GM12864 (cell line): ENCODE measurements at regions not wholly inside any gene's neighbourhood (a gene's known extent, or its start where the extent isn't known, plus 50 kb on each side); places are given as distances from the start of the nearest gene placed in this dataset.

Experiments
- DNase-seq: peaks from one replicate; pipeline ENCODE4 v3.0.0-alpha.2; 2011; ENCODE audit warnings: low read depth
- H3K4me3 ChIP-seq: 2 replicates; pipeline ENCODE4 v1.5.1; 2011; ENCODE audit warnings: mild to moderate bottlenecking, low read depth, low read length, control low read depth
- TF ChIP-seq, protein P1 (sequence below): IDR thresholded peaks from 2 replicates; pipeline ENCODE4 v1.5.1; 2011; ENCODE audit warnings: low read depth, mild to moderate bottlenecking, moderate library complexity, low read length, control low read depth, inconsistent platforms; ENCODE audit errors: missing control alignments

DNA sequence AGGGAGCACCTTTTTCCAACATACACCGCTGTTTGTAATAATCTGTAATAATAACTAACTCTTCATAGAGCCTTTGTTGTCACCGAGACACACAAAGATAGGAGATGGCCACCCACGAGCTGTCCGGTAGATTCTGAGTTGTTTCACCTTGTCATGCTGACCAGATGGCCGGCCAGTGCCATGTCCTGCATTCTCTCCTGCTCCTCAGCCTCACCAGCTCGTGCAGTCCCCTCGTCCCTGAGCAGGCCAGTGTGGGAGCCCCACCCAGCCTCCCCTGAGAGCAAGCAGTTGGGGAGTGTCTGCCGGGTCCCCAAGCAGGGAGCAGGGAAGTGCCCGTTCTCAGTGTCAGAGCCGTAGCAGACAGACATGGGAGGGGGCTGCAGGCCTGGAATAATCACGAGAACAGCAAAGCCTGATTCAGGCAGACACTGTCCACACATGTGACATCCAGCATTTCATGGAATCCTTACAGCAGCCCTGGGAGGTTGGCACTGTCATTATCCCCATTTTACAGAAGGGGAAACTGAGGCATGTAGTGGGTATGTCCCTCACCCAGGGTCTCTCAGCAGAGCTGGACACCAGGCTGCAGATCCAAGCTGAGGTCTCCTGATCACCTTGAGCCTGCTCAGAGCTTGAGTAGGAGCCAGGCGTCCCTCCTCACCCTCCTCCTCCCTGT, 178.5 kb upstream of the CIBAR2 start:
- TF ChIP-seq, protein P1, sequence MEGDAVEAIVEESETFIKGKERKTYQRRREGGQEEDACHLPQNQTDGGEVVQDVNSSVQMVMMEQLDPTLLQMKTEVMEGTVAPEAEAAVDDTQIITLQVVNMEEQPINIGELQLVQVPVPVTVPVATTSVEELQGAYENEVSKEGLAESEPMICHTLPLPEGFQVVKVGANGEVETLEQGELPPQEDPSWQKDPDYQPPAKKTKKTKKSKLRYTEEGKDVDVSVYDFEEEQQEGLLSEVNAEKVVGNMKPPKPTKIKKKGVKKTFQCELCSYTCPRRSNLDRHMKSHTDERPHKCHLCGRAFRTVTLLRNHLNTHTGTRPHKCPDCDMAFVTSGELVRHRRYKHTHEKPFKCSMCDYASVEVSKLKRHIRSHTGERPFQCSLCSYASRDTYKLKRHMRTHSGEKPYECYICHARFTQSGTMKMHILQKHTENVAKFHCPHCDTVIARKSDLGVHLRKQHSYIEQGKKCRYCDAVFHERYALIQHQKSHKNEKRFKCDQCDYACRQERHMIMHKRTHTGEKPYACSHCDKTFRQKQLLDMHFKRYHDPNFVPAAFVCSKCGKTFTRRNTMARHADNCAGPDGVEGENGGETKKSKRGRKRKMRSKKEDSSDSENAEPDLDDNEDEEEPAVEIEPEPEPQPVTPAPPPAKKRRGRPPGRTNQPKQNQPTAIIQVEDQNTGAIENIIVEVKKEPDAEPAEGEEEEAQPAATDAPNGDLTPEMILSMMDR = no peak
- H3K4me3 ChIP-seq = no peak overlapping the region
- no peak for DNase-seq

DNA sequence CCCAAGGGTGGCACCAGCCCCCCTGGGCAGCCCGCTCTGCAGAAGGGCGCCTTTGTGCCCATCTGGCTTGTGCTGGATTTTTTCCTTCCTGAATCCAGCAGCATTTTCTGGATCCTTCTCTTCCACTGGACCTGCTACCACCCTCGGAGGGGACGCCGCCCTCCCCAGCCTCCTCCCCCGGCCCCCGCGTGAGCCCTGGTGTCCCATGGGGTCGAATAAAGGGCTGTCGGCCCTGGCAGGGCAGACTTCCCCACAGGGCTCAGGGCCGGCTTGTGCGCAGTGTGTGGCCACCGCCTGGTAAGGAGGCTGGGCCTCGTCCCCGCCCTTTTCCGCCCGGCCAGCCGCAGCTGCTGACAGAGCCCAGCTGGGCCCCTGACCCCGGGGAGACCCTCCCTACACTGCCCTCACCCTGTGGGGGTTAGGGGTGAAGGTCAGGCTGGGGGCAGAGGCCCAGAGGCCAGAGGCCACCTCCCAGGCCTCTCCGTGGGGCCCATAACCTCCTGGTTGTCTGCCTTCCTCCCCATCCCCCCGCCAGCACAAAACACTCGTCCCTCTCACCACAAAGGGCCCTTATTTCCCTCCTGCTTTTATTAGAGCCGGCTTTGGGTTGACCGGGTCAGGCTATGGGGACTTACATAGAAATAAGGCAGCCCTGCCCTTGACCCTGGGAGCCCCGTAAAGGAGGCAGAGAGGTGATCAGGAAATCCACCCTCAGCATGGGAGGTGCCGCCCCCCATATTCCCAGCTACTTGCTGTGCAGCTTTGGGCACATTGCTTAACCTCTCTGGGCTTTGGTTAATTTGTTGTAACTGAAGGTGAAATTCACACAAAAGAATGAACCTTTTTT, 179.3 kb upstream of the CIBAR2 start:
- TF ChIP-seq, protein P1 = no peak
- no peak overlapping the region for H3K4me3 ChIP-seq
- DNase-seq = no peak

DNA sequence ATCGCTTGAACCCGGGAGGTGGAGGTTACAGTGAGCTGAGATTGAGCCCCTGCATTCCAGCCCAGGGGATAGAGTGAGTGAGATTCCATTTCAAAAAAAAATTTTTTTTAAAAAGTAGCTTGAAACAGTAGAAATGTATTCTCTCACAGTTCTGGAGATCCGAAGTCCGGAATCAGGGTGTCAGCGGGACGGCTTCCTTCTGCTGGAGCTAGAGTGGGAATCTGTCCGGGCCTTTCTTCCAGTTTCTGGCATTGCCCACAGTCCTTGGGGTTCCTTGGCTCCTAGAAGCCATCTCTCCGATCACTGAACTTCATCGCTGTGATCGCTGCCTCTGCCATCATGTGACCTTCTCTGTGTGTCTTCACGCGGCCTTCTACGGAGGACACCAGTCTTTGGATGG, 181.2 kb upstream of the CIBAR2 start:
- TF ChIP-seq, protein P1 = no peak
- H3K4me3 ChIP-seq = no peak overlapping the region
- no peak for DNase-seq

DNA sequence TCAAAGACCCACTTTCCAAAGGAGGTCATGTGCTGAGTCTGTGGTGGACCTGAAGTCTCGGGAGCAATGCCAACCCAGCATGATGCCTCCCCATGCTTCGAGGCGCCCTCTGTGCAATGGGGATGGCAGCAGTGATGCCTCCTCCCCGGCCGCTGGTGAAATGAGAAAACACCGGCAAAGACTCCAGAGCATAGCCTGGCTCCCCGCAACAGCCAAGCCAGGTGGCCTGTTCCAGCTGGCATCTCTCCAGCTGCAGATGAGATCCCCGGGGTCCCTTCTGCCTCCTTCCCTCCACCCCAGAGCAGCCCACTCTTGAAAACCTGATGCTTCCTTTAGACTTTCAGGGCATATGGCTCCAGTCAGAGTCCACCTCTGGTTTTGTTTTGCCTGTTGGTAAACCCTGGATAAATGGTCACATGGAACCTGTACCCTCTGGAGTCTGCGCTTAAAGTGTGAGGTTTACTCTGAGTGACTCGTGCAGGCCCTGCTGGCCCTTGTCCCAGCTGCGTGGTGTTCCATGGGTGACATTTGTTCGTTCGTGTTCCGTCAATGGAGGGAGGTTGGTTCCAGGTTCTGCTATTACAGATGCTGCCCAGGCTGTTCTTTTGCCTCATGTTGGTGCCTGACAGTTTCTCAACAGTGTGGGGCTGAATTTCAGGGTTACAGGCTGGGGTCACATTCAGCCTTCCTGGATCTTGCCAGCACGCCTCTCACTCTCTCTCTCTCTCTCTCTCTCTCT, 181.8 kb upstream of the CIBAR2 start:
- TF ChIP-seq, protein P1 = no peak
- H3K4me3 ChIP-seq = no peak overlapping the region
- DNase-seq = no peak

DNA sequence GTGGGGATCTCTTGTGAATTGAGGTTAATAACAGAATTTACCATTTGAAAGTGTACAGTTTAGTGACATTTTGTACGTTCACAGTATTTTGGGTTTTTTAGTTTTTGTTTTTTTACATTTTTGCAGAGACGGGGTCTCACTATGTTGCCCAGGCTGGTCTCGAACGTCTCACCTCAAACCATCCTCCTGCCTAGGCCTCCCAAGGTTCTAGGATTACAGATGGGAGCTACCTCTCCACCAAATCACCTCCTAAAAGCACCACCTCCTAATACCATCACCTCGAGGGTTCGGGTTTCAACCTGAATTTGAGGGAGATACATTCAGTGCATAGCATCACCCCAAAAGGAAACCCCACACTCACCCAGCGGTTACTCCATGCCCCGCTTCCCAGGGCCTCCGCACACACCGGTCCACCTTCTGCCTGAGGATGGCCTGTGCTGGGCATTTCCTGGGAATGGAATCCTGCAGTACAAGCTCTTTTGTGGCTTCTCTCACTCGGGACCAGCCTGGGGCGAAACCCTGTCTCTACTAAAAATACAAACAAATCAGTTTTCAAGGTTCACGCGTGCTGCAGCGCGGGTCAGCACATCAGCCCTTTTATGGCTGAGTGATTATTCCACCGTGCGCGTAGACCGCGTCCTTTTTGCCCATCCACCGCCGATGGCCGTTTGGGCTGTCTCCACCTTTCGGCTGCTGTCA, 182.7 kb upstream of the CIBAR2 start:
- TF ChIP-seq, protein P1 = no peak
- H3K4me3 ChIP-seq = no peak overlapping the region
- DNase-seq = no peak

DNA sequence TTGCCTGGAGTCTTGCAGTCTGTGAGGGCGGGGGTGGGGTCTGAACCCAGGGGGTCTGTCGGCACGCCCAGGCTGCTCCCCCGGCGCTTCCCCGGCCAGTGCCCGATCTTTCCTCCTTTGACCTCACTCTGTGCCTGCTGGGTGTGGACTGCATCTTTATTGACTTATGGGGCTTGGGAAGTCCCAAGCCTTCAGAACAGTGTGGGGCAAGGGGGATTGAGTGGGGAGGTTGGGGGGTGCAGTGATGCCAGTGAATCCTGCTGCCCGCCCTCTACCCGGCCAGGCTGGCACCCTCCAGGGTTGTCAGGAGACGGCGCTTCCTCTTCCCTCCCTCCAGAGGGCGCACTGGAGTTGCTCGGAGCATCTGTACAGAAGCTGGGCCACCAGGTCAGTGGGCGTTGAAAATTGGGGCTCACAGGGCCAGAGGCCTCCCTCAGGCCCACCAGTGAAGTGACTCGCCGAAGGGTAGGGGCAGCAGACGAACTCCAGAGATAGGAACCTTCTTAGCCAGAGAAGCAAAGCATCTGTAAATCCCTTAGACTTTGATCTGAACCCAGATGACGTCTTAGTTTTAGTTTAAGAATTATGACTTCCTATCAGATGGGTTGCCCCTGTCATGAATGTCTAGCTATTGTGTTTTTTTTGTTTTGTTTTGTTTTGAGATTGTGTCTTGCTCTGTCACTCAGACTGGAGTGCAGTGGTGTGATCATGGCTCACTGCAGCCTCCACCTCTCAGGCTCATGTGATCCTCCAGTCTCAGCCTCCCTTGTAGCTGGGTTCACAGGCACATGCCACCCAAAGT, 184.8 kb upstream of the CIBAR2 start:
- no peak for DNase-seq
- TF ChIP-seq, protein P1 = peak; percentile 84
- no peak overlapping the region for H3K4me3 ChIP-seq
